Fibroblast of lung (primary cell): ENCODE measurements at regions not wholly inside any gene's neighbourhood (a gene's known extent, or its start where the extent isn't known, plus 50 kb on each side); places are given as distances from the start of the nearest gene placed in this dataset.

Source experiments
- DNase-seq, 2 donors: peaks; one replicate each; pipeline versions ENCODE4 v3.0.0 to v3.0.0-alpha.2; 2010; ENCODE audit warnings: low read depth in 2 of 2
- H2AFZ ChIP-seq: 2 replicates; pipeline ENCODE4 v1.5.1; 2012; ENCODE audit warnings: low read length, control low read depth, inconsistent platforms
- H3K27ac ChIP-seq: 2 replicates; pipeline ENCODE4 v1.5.1; 2011; ENCODE audit warnings: low read length, control low read depth; ENCODE audit not compliant: insufficient read depth
- H3K27me3 ChIP-seq: 2 replicates; pipeline ENCODE4 v1.5.1; 2011; ENCODE audit warnings: mild to moderate bottlenecking, low read length; ENCODE audit not compliant: control insufficient read depth, insufficient read depth
- H3K36me3 ChIP-seq: 2 replicates; pipeline ENCODE4 v1.5.1; 2011; ENCODE audit warnings: low read length; ENCODE audit not compliant: control insufficient read depth, insufficient read depth
- H3K4me1 ChIP-seq: 2 replicates; pipeline ENCODE4 v1.5.1; 2011; ENCODE audit warnings: low read length; ENCODE audit not compliant: control insufficient read depth, insufficient read depth; ENCODE audit errors: extremely low read depth
- H3K4me2 ChIP-seq: 2 replicates; pipeline ENCODE4 v1.5.1; 2011; ENCODE audit warnings: low read length, control low read depth; ENCODE audit not compliant: insufficient read depth; ENCODE audit errors: extremely low read depth
- H3K4me3 ChIP-seq, 4 experiments: fragments of 200-600 bp in 1 of 4; sonication (generic) in 1 of 4; replicated peaks in 1 of 4; 2 replicates each; pipeline ENCODE4 v1.5.1; 2011 to 2016; ENCODE audit warnings: low read length in 4 of 4, low read depth in 3 of 4, mild to moderate bottlenecking in 3 of 4, control low read depth in 2 of 4, inconsistent platforms in 1 of 4, mixed read lengths in 1 of 4; ENCODE audit not compliant: insufficient read depth in 1 of 4; ENCODE audit errors: control extremely low read depth in 1 of 4
- H3K79me2 ChIP-seq: 2 replicates; pipeline ENCODE4 v1.5.1; 2012; ENCODE audit warnings: mild to moderate bottlenecking, low read length, inconsistent platforms; ENCODE audit not compliant: control insufficient read depth, insufficient read depth
- H3K9ac ChIP-seq: 2 replicates; pipeline ENCODE4 v1.5.1; 2011; ENCODE audit warnings: mild to moderate bottlenecking, low read length, control low read depth; ENCODE audit not compliant: insufficient read depth
- H3K9me3 ChIP-seq: 2 replicates; pipeline ENCODE4 v1.5.1; 2012; ENCODE audit warnings: low read depth, low read length; ENCODE audit not compliant: control insufficient read depth, insufficient read depth
- H4K20me1 ChIP-seq: 2 replicates; pipeline ENCODE4 v1.5.1; 2011; ENCODE audit warnings: low read length; ENCODE audit not compliant: control insufficient read depth, insufficient read depth; ENCODE audit errors: extremely low read depth
- EZH2 ChIP-seq: IDR thresholded peaks from 2 replicates; pipeline ENCODE4 v1.5.1; 2012; ENCODE audit warnings: low read length, control low read depth, mild to moderate bottlenecking; ENCODE audit errors: missing control alignments
- TF ChIP-seq, protein P1 (sequence below), 2 donors: IDR thresholded peaks in 1 of 2; conservative IDR thresholded peaks in 1 of 2; 1 replicate in 1 of 2; 2 replicates in 1 of 2; pipeline ENCODE4 v1.5.1; 2011 to 2012; ENCODE audit warnings: low read length in 2 of 2, control low read depth in 1 of 2, inconsistent platforms in 1 of 2, low read depth in 1 of 2, mild to moderate bottlenecking in 1 of 2

DNA sequence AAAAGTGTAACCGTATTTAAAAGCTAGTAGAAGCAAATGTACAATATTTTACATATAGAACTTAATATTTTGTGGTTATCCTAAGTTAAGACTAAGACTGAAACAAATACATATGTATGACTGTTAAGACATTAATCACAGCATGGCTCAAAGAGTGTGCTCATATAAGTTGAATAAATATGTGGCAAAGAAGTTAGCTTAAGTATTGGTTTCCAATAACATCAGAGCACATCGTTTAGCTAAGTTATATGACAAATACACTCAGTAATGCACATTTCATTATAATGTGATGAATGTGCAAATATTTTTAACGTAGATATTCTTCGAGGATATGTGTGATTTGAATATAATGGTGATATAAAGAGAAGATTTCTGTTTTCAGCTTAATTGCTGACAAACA lies 253.8 kb downstream of the SLITRK5 start:
- no peak overlapping the region for H3K4me3 ChIP-seq
- no peaks in the 10 kb centered on the region for H3K36me3 ChIP-seq
- H3K9me3 ChIP-seq = no peaks in the 10 kb centered on the region
- no peak overlapping the region for H2AFZ ChIP-seq
- no peaks in the 10 kb centered on the region for H3K4me1 ChIP-seq
- TF ChIP-seq, protein P1, sequence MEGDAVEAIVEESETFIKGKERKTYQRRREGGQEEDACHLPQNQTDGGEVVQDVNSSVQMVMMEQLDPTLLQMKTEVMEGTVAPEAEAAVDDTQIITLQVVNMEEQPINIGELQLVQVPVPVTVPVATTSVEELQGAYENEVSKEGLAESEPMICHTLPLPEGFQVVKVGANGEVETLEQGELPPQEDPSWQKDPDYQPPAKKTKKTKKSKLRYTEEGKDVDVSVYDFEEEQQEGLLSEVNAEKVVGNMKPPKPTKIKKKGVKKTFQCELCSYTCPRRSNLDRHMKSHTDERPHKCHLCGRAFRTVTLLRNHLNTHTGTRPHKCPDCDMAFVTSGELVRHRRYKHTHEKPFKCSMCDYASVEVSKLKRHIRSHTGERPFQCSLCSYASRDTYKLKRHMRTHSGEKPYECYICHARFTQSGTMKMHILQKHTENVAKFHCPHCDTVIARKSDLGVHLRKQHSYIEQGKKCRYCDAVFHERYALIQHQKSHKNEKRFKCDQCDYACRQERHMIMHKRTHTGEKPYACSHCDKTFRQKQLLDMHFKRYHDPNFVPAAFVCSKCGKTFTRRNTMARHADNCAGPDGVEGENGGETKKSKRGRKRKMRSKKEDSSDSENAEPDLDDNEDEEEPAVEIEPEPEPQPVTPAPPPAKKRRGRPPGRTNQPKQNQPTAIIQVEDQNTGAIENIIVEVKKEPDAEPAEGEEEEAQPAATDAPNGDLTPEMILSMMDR (conservative IDR thresholded peaks at IDR 0.05 in 1 of 2, IDR thresholded peaks at IDR 0.05 in 1 of 2; ENCODE audit: low read depth in 1 of 2, low read length in 2 of 2) = no peak
- no peak for TF ChIP-seq EZH2
- DNase-seq = peak; percentile 4 to 59
- H3K79me2 ChIP-seq = no peaks in the 10 kb centered on the region
- no peak overlapping the region for H3K9ac ChIP-seq
- no peaks in the 10 kb centered on the region for H4K20me1 ChIP-seq
- H3K27ac ChIP-seq = no peak overlapping the region
- H3K4me2 ChIP-seq = no peak overlapping the region
- H3K27me3 ChIP-seq = no peaks in the 10 kb centered on the region

DNA sequence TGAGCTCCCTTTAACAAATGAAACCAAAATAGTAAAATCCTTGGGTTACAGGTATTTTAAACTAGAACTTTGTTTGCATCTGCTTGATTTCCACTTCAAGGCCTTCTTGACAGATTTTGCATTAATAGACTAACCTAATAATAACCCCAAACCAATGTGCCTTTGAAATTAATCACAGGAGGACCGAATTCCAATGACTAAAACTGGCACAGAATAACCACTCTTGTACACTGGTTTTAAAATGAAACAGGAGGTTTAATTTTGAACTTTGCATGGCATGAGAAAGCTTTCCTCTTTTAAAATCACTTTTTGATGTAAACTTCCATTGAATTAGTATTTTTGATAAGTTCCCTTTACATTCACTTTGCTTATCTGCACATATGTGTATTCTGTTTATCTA lies 269.6 kb downstream of the SLITRK5 start:
- Histone ChIP-seq H3K4me1 (no peaks in the 10 kb centered on the region), H3K4me2 (no peak overlapping the region), H3K36me3 (no peaks in the 10 kb centered on the region), H2AFZ (no peak overlapping the region), H3K9ac (no peak overlapping the region), H3K79me2 (no peaks in the 10 kb centered on the region), H4K20me1 (no peaks in the 10 kb centered on the region), H3K27ac (no peak overlapping the region), H3K9me3 (no peaks in the 10 kb centered on the region), H3K27me3 (no peaks in the 10 kb centered on the region), H3K4me3 (no peak overlapping the region)
- DNase-seq = peak in 1 of 2 donors; percentile 1
- no peak for TF ChIP-seq EZH2
- TF ChIP-seq, protein P1 (conservative IDR thresholded peaks at IDR 0.05 in 1 of 2, IDR thresholded peaks at IDR 0.05 in 1 of 2; ENCODE audit: low read depth in 1 of 2, low read length in 2 of 2) = no peak

DNA sequence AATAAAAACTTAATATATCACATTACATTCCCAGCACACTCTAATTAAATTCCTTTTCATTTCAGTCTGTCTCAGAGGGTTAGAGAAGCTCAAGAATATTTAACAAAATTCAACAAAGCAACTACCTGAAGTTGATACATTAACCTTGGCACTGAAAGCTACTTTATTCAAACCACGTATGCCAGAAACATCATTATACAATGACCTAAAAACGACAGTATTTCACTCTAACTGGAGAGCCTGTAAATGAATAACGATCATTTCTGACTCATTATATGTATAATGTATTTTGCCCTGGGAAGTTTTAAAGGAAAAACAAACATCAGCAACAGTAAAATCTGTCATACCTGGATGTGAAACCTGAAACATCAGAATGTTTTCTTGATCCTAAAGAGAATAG lies 270.1 kb downstream of the SLITRK5 start:
- DNase-seq = peak in 1 of 2 donors; percentile 0
- Histone ChIP-seq H3K27me3 (no peaks in the 10 kb centered on the region), H3K9me3 (no peaks in the 10 kb centered on the region), H2AFZ (no peak overlapping the region), H3K9ac (no peak overlapping the region), H3K4me3 (no peak overlapping the region), H3K4me2 (no peak overlapping the region), H3K79me2 (no peaks in the 10 kb centered on the region), H4K20me1 (no peaks in the 10 kb centered on the region), H3K36me3 (no peaks in the 10 kb centered on the region), H3K4me1 (no peaks in the 10 kb centered on the region), H3K27ac (no peak overlapping the region)
- TF ChIP-seq, protein P1 (conservative IDR thresholded peaks at IDR 0.05 in 1 of 2, IDR thresholded peaks at IDR 0.05 in 1 of 2; ENCODE audit: low read depth in 1 of 2, low read length in 2 of 2) = no peak
- TF ChIP-seq EZH2 = no peak
